ENCODE measurements at regions not wholly inside any gene's neighbourhood (a gene's known extent, or its start where the extent isn't known, plus 50 kb on each side); places are given as distances from the start of the nearest gene placed in this dataset.
A peak's percentile ranks its signal among the peaks of the same experiment; 100 is the strongest.

DNA sequence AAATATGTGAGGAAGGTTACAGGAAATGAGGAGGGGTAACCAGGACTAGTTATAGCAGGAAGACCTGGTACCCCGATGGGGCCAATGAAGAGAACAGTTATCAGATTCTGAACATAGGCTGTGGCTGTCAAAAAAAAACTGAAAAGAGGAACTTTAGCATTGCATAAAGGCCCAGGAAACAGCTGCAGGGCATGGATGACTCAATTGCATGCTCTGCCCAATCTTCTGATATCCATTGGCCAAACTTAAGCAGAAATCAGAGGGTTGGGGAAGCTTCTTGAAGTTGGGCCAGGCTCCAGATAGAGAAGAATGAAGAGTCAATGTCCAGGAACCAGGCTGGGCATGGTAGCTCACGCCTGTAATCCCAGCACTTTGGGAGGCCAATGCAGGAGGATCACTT, 1222.4 kb upstream of the PRKX start:
- ATAC-seq (ENCODE audit: poor library complexity) = no peak
- Mint-ChIP-seq H3K4me3 (no peak overlapping the region), H3K4me1 (ENCODE audit: low read depth) (no peaks in the 10 kb centered on the region)

DNA sequence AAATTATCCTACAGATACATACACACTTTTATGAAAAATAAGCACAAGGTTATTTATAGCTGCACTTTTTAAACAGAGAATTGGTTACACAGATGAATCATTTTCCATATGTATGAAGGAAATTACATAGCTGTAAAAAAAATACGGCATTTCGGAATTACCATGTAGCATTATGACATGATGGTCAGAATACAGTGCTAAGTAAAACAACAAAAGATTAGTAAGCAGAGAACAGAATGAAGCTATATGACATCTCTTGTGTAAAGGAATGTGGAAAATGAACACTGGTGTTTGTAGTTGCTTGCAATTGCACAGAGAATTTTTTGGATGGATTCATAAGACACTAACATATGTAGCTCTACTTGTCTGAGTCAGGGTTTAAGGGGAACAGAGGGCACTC, 1222.0 kb upstream of the PRKX start:
- POLR2A ChIA-PET = no interaction called here
- no peaks in the 10 kb centered on the region for H3K9me3 ChIP-seq (ENCODE audit: control insufficient read depth in 1 of 2, insufficient read depth in 1 of 2, low read length in 2 of 2)
- no peaks in the 10 kb centered on the region for H3K36me3 Mint-ChIP-seq (ENCODE audit: low read depth)
- no peaks in the 10 kb centered on the region for H3K4me1 Mint-ChIP-seq (ENCODE audit: low read depth)
- CTCF ChIA-PET = no interaction called here
- no peaks in the 10 kb centered on the region for H3K36me3 ChIP-seq (ENCODE audit: insufficient read depth, low read length)
- H3K27ac ChIP-seq (ENCODE audit: low read depth in 1 of 2, low read length in 2 of 2) = no peak overlapping the region
- ATAC-seq (ENCODE audit: poor library complexity) (no peak), DNase-seq (peak in 2 of 14 experiments; percentile 1 to 5)
- no peak overlapping the region for H3K27ac Mint-ChIP-seq
- H3K4me1 ChIP-seq (ENCODE audit: insufficient read depth, low read length) = no peaks in the 10 kb centered on the region
- TF ChIP-seq, protein P1, sequence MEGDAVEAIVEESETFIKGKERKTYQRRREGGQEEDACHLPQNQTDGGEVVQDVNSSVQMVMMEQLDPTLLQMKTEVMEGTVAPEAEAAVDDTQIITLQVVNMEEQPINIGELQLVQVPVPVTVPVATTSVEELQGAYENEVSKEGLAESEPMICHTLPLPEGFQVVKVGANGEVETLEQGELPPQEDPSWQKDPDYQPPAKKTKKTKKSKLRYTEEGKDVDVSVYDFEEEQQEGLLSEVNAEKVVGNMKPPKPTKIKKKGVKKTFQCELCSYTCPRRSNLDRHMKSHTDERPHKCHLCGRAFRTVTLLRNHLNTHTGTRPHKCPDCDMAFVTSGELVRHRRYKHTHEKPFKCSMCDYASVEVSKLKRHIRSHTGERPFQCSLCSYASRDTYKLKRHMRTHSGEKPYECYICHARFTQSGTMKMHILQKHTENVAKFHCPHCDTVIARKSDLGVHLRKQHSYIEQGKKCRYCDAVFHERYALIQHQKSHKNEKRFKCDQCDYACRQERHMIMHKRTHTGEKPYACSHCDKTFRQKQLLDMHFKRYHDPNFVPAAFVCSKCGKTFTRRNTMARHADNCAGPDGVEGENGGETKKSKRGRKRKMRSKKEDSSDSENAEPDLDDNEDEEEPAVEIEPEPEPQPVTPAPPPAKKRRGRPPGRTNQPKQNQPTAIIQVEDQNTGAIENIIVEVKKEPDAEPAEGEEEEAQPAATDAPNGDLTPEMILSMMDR (IDR thresholded peaks at IDR 0.05) = no peak
- no peak overlapping the region for H3K4me3 Mint-ChIP-seq
- no peaks in the 10 kb centered on the region for H3K27me3 ChIP-seq (ENCODE audit: control insufficient read depth in 1 of 2, insufficient read depth in 2 of 2, low read length in 2 of 2)
- H3K27me3 Mint-ChIP-seq = no peaks in the 10 kb centered on the region
- no peaks in the 10 kb centered on the region for H3K9me3 Mint-ChIP-seq
- intact Hi-C loops (cut with DNase I, micrococcal nuclease) = no loop called here
- H3K4me3 ChIP-seq (ENCODE audit: low read length) = no peak overlapping the region

More for the DNA sequence above, 1222.4 kb upstream of the PRKX start:
- TF ChIP-seq, protein P1 (IDR thresholded peaks at IDR 0.05) = no peak
- H3K4me1 ChIP-seq (ENCODE audit: insufficient read depth, low read length) = no peaks in the 10 kb centered on the region
- DNase-seq = peak in 3 of 14 experiments; percentile 2 to 44 (median 34)
- intact Hi-C loops (cut with DNase I, micrococcal nuclease) = no loop called here
- Mint-ChIP-seq H3K27me3 (no peaks in the 10 kb centered on the region), H3K27ac (no peak overlapping the region), H3K9me3 (no peaks in the 10 kb centered on the region), H3K36me3 (ENCODE audit: low read depth) (no peaks in the 10 kb centered on the region)
- H3K4me3 ChIP-seq (ENCODE audit: low read length) = no peak overlapping the region
- H3K36me3 ChIP-seq (ENCODE audit: insufficient read depth, low read length) = no peaks in the 10 kb centered on the region
- no peak overlapping the region for H3K27ac ChIP-seq (ENCODE audit: low read depth in 1 of 2, low read length in 2 of 2)
- H3K27me3 ChIP-seq (ENCODE audit: control insufficient read depth in 1 of 2, insufficient read depth in 2 of 2, low read length in 2 of 2) = no peaks in the 10 kb centered on the region
- no peaks in the 10 kb centered on the region for H3K9me3 ChIP-seq (ENCODE audit: control insufficient read depth in 1 of 2, insufficient read depth in 1 of 2, low read length in 2 of 2)
- ChIA-PET CTCF (no interaction called here), POLR2A (no interaction called here)

- TF ChIP-seq, protein P1 (IDR thresholded peaks at IDR 0.05) = no peak
- ATAC-seq (ENCODE audit: poor library complexity) = no peak
- intact Hi-C loops (cut with DNase I, micrococcal nuclease) = no loop called here
- ChIA-PET POLR2A (no interaction called here), CTCF (no interaction called here)
- H3K36me3 ChIP-seq (ENCODE audit: insufficient read depth, low read length) = no peaks in the 10 kb centered on the region
- peaks cover 0 to 6% of the 10 kb centered on the region in 2 experiments for H3K9me3 ChIP-seq (ENCODE audit: control insufficient read depth in 1 of 2, insufficient read depth in 1 of 2, low read length in 2 of 2)
- H3K4me3 ChIP-seq (ENCODE audit: low read length) = no peak overlapping the region
- DNase-seq = no peak
- H3K27ac ChIP-seq (ENCODE audit: low read depth in 1 of 2, low read length in 2 of 2) = no peak overlapping the region
- H3K27me3 ChIP-seq (ENCODE audit: control insufficient read depth in 1 of 2, insufficient read depth in 2 of 2, low read length in 2 of 2) = no peaks in the 10 kb centered on the region
- Mint-ChIP-seq H3K27me3 (no peaks in the 10 kb centered on the region), H3K36me3 (ENCODE audit: low read depth) (no peaks in the 10 kb centered on the region), H3K4me1 (ENCODE audit: low read depth) (no peaks in the 10 kb centered on the region), H3K27ac (no peak overlapping the region), H3K4me3 (no peak overlapping the region), H3K9me3 (no peaks in the 10 kb centered on the region)
- no peaks in the 10 kb centered on the region for H3K4me1 ChIP-seq (ENCODE audit: insufficient read depth, low read length)
Observed at GRCh38 chrX:4932790-4933189, 1219.3 kb upstream of the PRKX start.

All from CD4-positive, alpha-beta T cell (primary cell).